NCI-H1092 treated with DMSO at 0.1 percent for 48 hours (cell line): ENCODE measurements at regions not wholly inside any gene's neighbourhood (a gene's known extent, or its start where the extent isn't known, plus 50 kb on each side); places are given as distances from the start of the nearest gene placed in this dataset.

Experiments used
- DNase-seq: peaks from one replicate; lab custom pipeline; 2025; lab: John Stamatoyannopoulos, UW

DNA sequence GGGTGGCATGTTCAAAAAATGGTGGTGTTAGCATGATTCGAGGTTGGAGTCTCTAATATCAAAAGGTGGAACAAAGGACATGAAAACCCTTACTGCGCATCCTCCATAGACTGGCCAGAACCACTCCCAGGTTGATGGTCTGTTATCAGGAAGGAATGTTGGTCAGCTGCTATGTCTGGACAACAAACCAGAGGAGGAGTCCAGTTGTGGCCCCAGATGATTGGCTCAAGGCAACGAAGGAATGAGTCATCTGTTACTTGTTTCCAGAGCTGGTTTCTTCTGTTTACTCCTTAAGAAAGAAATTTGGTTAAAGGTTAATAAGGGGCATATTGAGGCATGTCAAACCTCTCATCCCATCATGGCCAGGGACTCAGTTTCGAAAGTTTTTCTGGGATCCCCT, 56.8 kb upstream of the GRIA4 start:
- DNase-seq: no peak

DNA sequence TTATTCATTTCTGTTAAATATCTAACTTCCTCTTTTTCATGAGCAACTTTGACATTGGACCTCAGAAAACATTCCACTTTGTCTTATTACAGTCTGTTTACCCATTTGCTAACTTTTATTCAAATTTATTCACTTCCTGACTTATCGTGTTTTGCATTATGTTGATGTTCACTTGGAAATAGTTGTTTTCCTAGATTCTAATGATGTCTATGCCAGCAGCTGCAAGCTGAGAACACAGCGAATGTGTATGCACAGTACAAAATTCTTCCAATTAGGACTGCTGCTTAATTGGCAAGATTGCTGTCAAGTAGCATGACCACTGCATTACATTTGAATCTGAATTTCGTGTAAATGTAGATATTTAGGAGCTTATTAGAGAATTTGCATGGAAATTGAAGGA, 61.5 kb upstream of the GRIA4 start:
- DNase-seq: no peak

DNA sequence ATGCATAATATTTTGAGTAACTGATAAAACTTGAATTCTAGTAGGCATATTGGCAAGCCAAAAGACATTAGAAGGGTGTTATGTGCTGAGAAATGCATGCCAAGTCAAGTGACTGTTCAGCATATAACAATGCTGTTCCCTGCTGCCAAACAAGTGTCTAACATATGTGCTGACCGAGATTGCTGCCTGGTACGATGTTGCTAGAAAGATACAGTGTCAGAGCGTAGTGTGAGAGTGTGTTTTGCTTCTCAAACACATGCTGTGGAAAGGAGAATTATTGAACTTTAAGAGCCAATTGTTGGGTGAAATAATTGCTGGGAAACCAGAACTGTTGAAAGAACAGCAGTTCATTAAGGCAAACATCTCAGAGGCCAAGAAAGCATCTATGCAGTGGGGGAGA, 71.3 kb upstream of the GRIA4 start:
- no peak for DNase-seq

DNA sequence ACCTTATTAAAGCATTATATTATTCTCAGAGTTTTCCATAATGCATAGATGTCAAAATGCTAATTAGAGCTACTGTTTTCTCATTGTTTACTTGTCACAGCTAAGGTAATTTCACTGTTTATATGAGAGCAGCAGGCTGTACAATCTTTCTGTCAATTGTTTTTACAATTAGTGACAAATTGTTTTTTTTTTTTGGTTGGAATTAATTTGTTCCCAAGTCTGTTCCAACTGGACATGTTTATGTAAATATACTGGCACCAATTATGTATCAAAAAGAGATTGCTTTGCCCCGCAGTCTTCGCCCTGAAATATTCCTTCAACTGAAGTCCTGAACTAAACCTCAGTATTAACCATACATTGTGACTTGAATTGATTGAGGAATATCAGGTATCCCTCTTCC, 72.3 kb upstream of the GRIA4 start:
- no peak for DNase-seq

DNA sequence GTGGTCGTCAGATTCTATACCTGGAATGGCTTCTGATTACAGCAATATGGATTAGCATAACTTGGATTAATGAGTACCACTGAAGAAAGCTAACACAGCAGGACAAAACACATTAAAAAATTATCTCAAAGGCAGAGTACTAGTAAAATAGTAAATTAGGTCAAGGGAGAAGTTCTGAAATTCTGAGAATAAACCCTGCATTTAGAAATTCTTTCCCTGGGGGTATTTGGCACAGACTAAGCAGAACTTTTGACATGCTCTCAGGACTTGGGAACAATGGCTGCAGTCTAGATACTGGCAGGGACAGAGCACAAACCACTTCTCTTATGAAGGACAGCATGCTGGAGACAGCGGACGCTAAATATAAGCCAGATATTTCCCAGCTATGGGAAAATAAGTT, 85.6 kb upstream of the GRIA4 start:
- no peak for DNase-seq

DNA sequence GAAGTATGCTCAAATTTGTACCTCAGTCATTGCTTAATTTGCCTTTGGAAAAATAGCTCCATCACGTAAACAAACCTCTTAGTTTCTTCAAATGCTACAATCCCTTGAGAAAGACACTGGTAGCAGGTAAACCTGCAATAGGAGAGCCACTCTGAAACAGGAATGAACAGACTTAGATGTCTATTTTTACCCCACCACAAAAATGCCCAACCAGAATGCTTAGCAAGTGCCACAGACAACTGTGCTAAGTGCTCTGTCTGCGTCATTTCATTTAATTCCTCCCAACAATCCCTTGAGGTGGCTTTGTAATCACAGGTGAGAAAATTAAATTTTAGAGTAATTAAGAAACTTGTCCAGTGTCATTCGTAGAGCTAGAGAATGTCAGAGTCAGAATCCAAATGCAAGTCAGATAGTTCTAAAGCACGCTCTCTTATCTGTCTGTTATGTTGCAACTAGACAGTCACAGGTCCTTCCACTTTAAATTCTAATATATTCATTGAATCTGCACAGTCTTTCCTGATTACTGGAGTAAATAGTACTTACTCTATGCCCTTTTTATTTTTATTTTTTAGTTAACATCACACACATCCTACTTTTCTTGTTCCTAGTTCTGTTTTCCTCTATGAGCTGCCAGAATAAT, 89.0 kb upstream of the GRIA4 start:
- DNase-seq: no peak

DNA sequence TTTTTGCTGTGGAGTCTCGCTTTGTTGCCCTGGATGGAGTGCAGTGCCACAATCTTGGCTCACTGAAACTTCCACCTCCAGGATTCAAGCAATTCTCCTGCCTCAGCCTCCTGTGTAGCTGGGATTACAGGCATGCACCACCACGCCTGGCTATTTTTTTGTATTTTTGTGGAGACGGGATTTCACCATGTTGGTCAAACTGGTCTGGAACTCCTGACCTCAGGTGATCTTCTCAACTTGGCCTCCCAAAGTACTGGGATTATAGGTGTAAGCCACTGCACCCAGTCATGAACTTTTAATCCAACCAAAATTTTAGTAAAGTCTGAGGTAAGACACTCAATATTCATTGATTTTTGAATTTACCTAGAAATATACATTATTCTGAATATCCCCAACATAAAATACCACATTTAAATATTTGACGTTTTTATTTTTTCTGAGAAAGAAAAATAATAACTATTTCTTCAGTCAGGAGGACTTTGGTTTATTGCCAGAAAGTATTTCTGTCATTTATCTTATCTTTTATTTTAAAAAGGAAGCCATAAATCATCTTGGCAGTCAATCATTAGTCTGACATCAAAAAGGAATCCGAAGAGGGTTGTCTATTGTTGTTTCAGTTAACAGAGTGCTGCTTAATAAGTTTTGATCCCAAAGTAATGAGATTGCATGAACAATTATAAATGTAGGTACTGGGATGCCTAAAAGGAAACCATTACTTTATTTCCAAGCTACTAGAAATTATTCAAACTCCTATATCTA, 102.2 kb upstream of the GRIA4 start:
- no peak for DNase-seq

DNA sequence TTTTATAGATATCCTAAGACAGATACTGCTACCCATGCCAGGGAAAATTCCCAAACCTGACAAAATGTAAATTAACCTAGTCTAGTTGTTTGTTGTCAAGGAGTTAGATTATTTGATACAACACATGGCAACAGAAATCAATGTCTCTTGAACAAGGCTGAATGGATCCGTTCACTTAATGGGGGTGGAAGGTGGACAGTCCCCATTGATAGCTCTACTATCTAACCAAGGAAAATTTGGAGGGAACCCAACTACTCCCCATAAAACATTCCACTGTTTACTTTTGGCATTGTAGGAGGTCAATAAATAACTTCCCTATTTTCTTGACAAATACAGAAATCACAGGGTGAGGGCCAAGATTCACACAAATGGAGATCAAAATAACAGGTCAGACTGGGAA, 117.9 kb upstream of the GRIA4 start:
- DNase-seq: no peak

DNA sequence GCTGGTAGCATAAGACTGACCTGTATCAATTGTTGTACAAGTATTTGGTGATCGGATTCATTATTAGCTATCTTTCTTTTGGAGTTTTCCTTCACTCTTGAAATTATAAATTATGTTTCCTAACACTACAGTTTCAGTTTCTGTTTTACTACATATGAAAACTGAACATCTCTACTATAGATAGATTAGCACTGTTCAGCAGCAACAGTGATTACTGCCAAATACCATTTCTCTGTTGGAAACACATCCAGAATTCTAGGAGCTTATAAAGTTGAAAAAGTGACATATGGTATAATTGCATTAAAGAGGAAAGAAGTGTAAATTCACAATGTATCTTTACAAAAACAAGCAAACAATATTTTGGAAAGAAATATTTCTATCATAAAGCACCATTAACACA, 118.5 kb upstream of the GRIA4 start:
- no peak for DNase-seq

DNA sequence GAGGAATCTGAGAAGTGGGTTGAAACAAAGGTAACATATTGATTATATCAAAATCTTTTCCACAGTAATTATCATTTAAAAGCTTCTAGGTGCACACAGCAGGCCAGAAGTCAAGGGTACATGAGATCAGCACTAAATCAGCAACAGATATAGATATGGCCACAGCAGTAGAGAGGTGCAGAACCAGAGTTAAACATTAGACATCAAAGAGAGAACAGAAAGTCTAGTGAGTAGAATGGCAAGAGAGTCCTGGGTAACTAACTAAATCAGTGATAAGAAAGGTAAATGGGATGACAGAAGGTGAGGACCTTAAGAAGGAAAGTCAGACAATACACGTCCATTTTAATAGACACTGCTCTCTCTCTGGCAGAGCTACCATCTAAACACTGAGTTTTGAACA, 119.5 kb upstream of the GRIA4 start:
- no peak for DNase-seq

DNA sequence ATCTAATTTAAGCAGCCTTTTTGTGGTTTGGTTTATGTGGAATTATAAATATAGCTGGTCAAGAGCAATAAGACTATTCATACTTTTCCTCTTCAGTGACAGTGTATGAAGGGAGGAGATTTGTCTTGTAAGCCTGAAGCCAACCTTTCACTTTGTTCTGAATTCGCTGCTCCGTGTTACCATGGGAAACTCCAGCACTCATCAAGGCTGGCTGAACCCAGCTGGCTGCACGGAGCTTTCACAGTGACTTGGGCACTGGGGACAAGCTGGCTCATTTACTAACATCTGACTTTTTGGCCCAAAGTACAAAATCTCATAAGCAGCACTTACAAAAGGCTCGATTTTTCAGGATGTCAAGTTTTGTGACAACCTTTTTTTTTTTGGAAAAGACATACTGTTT, 120.4 kb upstream of the GRIA4 start:
- DNase-seq: peak; percentile 38

DNA sequence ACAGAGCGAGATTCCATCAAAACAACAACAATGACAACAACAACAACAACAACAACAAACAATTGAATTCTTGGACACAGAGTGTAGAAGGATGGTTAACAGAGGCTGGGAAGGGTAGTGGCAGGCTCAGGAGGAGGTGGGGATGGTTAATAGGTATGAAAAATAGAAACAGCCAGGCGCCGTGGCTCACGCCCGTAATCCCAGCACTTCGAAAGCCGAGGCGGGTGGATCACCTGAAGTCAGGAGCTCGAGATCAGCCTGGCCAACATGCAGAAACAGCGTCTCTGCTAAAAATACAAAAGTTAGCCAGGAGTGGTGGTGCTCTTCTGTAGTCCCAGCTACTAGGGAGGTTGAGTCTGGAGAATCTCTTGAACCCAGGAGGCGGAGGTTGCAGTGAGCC, 122.9 kb upstream of the GRIA4 start:
- no peak for DNase-seq

DNA sequence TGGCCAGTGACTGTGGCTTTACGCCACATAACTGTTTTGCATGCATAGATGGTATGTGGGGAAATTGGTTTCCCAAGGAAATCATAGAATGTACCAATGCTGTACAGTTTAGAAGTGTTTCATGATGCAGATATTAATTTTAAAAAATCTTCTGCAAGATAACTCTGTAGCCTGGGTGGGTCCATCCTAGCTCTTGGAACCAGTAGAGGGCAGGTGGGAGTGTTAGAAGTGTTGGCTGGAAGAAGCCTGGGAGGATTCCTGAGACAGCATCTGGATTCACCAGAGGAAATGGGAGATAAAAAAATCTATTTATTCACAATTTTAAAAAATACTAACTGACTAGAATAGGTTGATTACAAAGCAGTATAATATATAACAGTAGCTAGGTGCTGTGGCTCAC, 139.9 kb upstream of the GRIA4 start:
- DNase-seq: no peak

DNA sequence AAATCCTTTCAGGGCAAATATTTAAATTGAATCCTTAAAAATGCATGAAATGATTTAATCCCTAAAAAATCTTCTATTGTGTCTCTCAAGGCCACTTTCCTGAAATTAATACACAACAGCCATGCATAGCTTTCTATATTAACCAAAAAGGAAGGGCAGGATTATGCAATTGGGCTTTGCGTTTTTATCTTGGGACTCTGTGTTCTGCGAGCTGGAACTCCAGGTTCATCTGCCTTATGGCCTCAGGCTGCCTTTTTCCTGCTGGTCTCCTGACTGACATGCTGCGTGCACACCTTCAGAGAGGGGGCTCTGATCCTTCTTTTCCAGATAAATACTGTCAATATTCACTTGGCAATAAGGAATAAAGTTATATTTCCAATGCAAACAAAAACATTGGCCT, 141.7 kb upstream of the GRIA4 start:
- no peak for DNase-seq

DNA sequence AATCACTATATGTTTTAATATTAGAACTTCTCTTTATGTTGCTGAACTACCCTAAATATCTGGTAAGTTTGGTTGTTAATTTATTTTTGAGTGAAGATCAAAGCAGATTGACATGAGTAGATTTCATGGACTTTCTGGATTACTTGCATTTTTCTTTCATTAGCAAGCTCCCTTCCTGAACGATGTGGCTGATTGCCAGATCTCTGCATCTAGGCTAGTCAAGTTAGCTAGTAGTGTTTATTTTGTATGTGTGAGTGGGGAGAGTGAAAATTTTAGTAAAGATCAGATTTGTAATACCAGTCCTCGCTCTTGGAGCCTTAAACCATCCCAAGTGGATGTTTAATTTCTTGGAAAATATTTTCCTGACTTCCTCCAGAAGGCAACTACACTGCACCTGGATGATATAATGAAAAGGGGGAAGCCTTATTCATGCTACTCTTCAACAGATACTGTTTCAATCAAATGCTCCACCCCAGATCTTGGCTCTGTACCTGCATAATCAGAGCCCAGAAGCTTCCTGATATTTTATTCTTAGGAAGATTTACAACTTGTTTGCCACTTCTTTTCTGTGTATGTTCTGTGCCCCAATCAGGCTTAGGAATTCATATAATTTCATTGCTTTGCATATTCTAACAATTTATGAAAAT, 143.2 kb upstream of the GRIA4 start:
- DNase-seq: no peak

DNA sequence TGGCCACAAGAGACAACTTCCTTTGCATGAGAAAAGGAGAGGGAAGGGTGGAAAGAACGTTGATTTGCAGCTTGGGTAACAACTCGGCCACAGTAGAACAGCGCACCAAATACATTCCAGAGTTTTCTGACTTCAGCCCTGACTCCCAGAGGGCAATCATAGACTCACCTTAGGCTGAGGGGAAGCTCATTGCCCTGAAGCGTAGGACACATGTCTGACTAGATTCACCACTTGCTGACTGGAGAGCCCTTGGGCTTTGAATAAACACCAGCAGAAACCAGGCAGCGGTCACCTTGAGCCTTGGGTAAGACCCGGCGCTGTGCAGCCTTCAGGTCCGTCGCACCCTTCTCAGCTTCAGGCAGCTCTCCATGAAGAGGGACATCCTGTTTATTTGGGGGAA, 151.8 kb upstream of the GRIA4 start:
- DNase-seq: no peak

DNA sequence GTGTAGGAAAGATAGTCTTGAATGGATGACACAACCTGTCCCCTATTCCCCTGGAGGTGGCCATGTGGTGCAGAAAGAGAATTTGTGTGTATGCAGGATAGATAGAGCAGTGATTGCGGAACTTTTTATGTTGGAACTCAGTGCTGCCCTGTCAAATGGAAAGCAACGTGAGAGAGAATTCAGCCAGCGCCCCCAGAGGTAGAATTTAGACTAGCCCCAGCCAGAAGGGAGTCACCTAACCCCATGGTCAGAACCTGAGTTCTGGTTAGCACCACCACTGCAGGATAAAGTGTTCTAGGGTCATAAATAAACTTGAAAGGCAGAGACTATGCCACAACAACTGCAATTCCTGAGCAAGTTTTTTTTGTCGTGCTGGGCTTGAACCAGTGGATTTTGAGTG, 152.9 kb upstream of the GRIA4 start:
- DNase-seq: no peak

DNA sequence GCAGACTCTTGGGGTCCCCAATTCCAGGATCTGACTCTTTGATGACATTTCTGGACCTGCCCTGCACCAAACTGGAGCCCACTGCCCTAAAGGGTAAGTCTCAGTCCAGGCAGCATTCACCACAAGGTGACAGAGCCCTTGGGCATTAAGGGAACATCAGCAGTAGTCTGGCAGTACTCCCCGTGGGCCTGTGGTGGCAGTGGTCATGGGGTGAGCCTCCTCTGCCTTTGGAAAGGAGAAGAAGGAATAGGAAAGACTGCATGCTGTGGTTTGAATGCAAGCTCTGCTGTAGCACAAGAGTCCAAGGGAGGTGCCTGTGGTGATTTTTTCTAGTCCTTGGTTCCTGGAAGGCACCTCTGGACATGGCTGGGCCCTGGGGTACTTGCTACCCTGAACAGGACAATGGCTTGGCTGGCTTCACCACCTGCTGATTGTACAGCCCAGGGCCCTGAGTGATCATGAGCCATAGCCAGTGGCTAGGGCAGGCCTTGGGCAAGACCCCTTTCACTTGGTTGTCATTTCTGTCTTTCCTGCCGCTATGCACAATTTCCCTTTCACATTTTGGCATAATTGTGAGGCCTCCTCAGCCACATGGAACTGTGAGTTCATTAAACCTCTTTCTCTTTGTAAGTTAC, 160.7 kb upstream of the GRIA4 start:
- DNase-seq: no peak

DNA sequence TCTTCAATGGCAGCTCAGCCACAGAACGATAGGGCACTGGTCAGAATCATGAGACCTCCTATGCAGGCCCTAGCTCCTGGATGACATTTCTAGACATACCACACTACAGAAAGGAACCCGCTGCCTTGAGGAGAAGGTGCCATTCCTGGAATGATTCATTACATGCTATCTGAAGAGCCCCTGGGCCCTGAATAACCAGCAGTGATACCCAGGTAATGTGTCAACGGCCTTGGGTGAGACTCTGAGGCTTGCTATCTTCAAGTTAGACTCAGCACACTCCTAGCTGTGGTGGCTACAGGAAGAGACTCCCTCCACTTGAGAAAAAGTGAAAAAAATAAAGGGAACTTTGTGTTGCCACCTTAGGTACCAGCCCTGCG, 161.2 kb upstream of the GRIA4 start:
- DNase-seq: no peak

DNA sequence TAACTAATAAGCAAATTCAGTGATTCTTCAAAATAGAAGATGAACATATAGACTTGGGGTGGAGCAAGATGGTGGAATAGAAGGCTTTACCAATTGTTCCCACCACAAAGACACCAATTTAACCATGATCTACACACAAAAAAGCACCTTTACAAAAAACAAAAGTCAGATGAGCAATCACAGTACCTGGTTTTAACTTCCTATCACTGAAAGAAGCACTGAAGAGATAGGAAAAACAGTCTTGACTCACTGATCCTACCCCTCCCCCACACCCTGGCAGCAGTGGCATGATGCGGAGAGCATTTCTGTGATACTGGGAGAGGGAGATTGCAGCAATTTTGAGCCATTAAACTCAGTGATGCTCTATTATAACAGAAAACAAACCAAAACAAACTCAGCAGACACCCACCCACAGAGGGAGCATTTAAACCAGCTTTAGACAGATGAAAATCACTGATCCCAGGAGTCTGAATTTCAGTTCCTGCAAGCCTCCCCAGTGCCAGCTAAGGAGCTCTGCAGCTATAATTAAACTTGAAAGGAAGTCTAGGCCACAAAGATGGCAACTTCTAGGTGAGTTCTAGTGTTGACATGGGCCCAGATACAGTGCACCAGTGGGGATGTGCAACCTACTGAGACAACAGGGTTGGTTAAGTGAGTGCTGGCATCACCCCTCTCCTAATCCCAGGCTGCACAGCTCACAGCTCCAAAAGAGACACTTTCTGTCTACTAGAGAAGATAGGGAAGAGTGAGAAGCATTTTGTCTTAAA, 161.8 kb upstream of the GRIA4 start:
- no peak for DNase-seq

DNA sequence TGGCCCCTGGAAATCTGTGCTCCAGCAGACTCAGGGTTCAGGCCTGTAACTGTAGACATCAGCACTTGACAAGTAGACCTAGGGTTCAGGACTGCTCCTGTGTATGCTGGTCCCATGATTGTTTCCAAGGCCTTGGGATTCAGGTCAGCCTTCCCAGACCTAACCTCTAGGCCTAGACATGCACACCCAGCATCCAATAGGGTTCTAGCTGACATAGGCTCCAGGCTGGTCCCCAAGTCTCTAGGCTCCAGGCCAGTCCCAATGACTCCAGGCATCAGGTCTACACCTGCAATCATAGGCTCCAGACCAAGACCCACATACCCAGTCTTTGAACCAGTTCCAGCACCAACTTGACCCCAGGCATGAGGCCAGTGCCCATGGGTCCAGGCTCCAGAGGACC, 166.2 kb upstream of the GRIA4 start:
- DNase-seq: no peak

DNA sequence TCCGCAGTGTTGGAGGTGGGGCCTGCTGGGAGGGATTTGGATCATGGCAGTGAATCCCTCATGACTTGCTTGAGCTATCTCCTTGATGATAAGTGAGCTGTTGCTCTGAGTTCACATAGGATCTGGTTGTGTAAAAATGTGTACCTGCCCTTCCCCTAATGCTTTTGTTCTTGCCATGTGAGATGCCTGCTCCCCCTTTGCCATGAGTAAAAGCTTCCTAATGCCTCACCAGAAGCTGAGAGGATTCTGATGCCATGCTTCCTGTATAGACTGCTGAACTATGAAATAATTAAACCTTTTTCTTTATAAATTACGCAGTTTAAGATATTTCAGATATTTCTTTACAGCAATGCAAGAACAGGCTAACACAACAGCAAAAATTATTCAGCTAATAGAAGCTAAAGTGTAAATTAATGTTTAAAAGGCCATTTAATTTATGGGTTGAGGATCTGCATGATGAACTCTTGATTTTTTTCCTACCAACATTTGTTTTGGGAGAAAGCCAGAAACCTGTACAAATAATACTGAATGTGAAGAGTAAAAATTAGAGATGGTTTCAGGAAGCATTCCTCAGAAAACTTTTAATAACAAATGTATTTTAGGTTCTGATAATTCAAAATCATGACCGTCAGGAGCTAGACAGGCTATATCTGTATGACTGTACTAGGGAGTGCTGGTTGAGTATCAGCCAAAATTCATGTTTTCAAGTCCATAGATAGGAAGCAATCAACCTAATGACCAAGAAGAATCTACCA, 177.5 kb upstream of the GRIA4 start:
- DNase-seq: no peak
